Vagina (tissue), 2 donors: ENCODE measurements at regions not wholly inside any gene's neighbourhood (a gene's known extent, or its start where the extent isn't known, plus 50 kb on each side); places are given as distances from the start of the nearest gene placed in this dataset.

Experiments
- DNase-seq, 2 donors: peaks; one replicate each; pipeline ENCODE4 v3.0.0-alpha.2; 2017; ENCODE audit errors: extremely low spot score in 2 of 2
- H3K27ac ChIP-seq: fragments of 200-600 bp; sonication (generic); one replicate; pipeline ENCODE4 v1.5.1; 2019
- H3K27me3 ChIP-seq: fragments of 200-600 bp; sonication (generic); one replicate; pipeline ENCODE4 v1.5.1; 2019
- H3K36me3 ChIP-seq, 2 donors: fragments of 200-600 bp; sonication (generic); one replicate each; pipeline ENCODE4 v1.5.1; 2017 to 2019
- H3K4me1 ChIP-seq: fragments of 200-600 bp; sonication (generic); one replicate; pipeline ENCODE4 v1.5.1; 2019
- H3K4me3 ChIP-seq, 2 donors: fragments of 200-600 bp; sonication (generic); 1 replicate in 1 of 2; 2 replicates in 1 of 2; pipeline ENCODE4 v1.5.1; 2016 to 2019
- H3K9me3 ChIP-seq: fragments of 200-600 bp; sonication (generic); one replicate; pipeline ENCODE4 v1.5.1; 2019
- POLR2A ChIP-seq, 2 donors: fragments of 450-650 bp; IDR thresholded peaks; one replicate each; pipeline ENCODE4 v1.6.1; 2017; ENCODE audit warnings: antibody characterized with exemption in 2 of 2, mild to moderate bottlenecking in 2 of 2, moderate library complexity in 2 of 2
- POLR2AphosphoS5 ChIP-seq, 2 donors: sonication (generic); formaldehyde crosslinking; IDR thresholded peaks; one replicate each; pipeline ENCODE4 v1.9.0; 2017; ENCODE audit warnings: antibody characterized with exemption in 2 of 2, mild to moderate bottlenecking in 2 of 2, low read depth in 1 of 2; ENCODE audit not compliant: insufficient read depth in 1 of 2
- intact Hi-C: fragments of 100-400 bp; cut with DNase I; formaldehyde crosslinking; loops from one replicate; pipeline ENCODE4 v1.15.1; 2023
- TF ChIP-seq, protein P1 (sequence below), 3 experiments: fragments of 450-650 bp in 2 of 3; fragments of 200-600 bp in 1 of 3; sonication (generic) in 1 of 3; IDR thresholded peaks; one replicate each; pipeline ENCODE4 v1.5.1; 2017 to 2019; ENCODE audit warnings: antibody characterized with exemption in 3 of 3, mild to moderate bottlenecking in 2 of 3, moderate library complexity in 2 of 3

DNA sequence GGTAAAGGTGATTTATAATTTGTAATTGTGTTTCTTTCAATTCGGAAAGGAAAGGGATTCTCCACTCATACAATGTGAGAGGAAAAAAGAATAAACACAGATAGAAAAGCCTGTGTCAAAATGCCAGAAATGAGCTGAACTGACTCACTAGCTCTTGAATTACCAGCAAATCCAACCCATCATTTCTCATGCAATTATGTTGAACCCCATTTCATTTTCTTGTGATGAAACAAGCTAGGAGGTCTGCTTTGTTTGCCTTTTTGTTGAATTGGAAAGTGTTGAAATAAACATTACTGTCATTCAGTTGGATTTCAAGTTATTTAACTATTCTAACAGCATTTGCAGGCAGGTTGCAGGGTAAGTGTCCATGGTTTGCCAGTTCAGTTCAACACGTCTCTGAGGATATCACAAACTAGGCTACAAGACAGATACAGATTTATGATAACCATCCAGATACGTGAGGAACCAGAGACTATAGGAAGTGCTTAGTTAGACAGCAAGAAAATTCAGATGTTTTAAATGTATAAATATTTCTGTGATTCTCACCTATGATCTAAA, 547.2 kb downstream of the MAT2B start:
- no peak for DNase-seq
- TF ChIP-seq POLR2A (IDR thresholded peaks at IDR 0.05), result no peak
- TF ChIP-seq, protein P1, sequence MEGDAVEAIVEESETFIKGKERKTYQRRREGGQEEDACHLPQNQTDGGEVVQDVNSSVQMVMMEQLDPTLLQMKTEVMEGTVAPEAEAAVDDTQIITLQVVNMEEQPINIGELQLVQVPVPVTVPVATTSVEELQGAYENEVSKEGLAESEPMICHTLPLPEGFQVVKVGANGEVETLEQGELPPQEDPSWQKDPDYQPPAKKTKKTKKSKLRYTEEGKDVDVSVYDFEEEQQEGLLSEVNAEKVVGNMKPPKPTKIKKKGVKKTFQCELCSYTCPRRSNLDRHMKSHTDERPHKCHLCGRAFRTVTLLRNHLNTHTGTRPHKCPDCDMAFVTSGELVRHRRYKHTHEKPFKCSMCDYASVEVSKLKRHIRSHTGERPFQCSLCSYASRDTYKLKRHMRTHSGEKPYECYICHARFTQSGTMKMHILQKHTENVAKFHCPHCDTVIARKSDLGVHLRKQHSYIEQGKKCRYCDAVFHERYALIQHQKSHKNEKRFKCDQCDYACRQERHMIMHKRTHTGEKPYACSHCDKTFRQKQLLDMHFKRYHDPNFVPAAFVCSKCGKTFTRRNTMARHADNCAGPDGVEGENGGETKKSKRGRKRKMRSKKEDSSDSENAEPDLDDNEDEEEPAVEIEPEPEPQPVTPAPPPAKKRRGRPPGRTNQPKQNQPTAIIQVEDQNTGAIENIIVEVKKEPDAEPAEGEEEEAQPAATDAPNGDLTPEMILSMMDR (IDR thresholded peaks at IDR 0.05), result no peak
- Histone ChIP-seq H3K36me3 (no peaks in the 10 kb centered on the region), H3K9me3 (no peaks in the 10 kb centered on the region), H3K4me1 (no peaks in the 10 kb centered on the region), H3K4me3 (no peak overlapping the region), H3K27ac (no peak overlapping the region), H3K27me3 (no peaks in the 10 kb centered on the region)
- intact Hi-C loops, result no loop called here

DNA sequence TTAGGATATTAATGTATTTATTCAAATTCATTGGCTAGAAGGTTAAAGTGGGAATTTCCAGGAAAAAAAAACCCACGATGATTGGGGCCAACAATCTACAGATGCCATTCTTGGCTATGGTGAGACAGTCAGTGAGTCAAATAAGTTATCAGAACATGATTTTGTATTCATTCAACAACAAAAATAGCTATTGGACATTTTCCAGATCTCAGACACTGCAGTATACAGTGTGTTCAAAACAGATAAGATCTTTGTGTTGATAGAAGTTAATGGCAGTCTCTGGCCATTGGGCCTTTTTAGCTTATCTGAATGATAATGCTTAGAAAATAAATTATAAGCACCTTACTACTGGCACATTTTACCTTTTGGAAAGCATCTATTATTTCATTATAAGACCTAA, 547.7 kb downstream of the MAT2B start:
- H3K9me3 ChIP-seq, result no peaks in the 10 kb centered on the region
- intact Hi-C loops, result no loop called here
- TF ChIP-seq POLR2A (IDR thresholded peaks at IDR 0.05), result no peak
- no peak for TF ChIP-seq POLR2AphosphoS5 (IDR thresholded peaks at IDR 0.05; ENCODE audit: insufficient read depth in 1 of 2, low read depth in 1 of 2)
- TF ChIP-seq, protein P1 (IDR thresholded peaks at IDR 0.05), result no peak
- H3K27me3 ChIP-seq, result no peaks in the 10 kb centered on the region
- no peaks in the 10 kb centered on the region for H3K4me1 ChIP-seq
- H3K36me3 ChIP-seq, result no peaks in the 10 kb centered on the region
- no peak overlapping the region for H3K27ac ChIP-seq
- H3K4me3 ChIP-seq, result no peak overlapping the region
- no peak for DNase-seq

GRCh38 chr5:164054461-164054860, 549.0 kb downstream of the MAT2B start:
- no peak for TF ChIP-seq POLR2AphosphoS5 (IDR thresholded peaks at IDR 0.05; ENCODE audit: insufficient read depth in 1 of 2, low read depth in 1 of 2)
- no peak for TF ChIP-seq POLR2A (IDR thresholded peaks at IDR 0.05)
- TF ChIP-seq, protein P1 (IDR thresholded peaks at IDR 0.05), result no peak
- no peak for DNase-seq
- Histone ChIP-seq H3K4me3 (no peak overlapping the region), H3K36me3 (no peaks in the 10 kb centered on the region), H3K27me3 (no peaks in the 10 kb centered on the region), H3K27ac (no peak overlapping the region), H3K4me1 (no peaks in the 10 kb centered on the region), H3K9me3 (no peaks in the 10 kb centered on the region)
- intact Hi-C loops, result no loop called here

- no peak for TF ChIP-seq POLR2AphosphoS5 (IDR thresholded peaks at IDR 0.05; ENCODE audit: insufficient read depth in 1 of 2, low read depth in 1 of 2)
- TF ChIP-seq, protein P1 (IDR thresholded peaks at IDR 0.05), result no peak
- TF ChIP-seq POLR2A (IDR thresholded peaks at IDR 0.05), result no peak
- intact Hi-C loops, result no loop called here
- Histone ChIP-seq H3K9me3 (no peaks in the 10 kb centered on the region), H3K4me3 (no peak overlapping the region), H3K27me3 (no peaks in the 10 kb centered on the region), H3K4me1 (no peaks in the 10 kb centered on the region), H3K36me3 (no peaks in the 10 kb centered on the region), H3K27ac (no peak overlapping the region)
- DNase-seq, result no peak
These were observed 551.7 kb downstream of the MAT2B start for GRCh38 chr5:164057121-164057520.

DNA sequence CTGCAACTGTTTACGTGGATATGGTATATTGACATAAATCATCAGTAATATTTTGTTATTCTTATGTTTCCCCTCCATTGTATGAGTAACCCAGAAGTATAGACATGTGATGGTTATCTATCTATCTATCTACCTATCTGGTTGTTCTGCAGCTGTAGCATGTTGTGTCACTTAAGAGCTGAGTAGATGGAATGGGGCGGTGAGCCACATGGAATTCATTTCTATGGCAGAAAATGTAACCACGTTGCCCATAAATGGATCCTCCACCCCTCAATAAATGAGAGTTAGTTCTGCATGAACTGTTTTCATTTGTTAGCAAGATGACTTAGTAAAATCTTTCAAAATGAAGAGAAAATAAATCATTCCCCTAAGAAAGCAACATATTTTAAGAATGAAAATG, 553.2 kb downstream of the MAT2B start:
- no peaks in the 10 kb centered on the region for H3K9me3 ChIP-seq
- H3K36me3 ChIP-seq, result no peaks in the 10 kb centered on the region
- no peak overlapping the region for H3K27ac ChIP-seq
- intact Hi-C loops, result no loop called here
- no peaks in the 10 kb centered on the region for H3K4me1 ChIP-seq
- H3K27me3 ChIP-seq, result no peaks in the 10 kb centered on the region
- DNase-seq, result no peak
- TF ChIP-seq POLR2AphosphoS5 (IDR thresholded peaks at IDR 0.05; ENCODE audit: insufficient read depth in 1 of 2, low read depth in 1 of 2) (no peak), POLR2A (IDR thresholded peaks at IDR 0.05) (no peak)
- TF ChIP-seq, protein P1 (IDR thresholded peaks at IDR 0.05), result no peak
- H3K4me3 ChIP-seq, result no peak overlapping the region
